PC-9 (cell line): ENCODE measurements at regions not wholly inside any gene's neighbourhood (a gene's known extent, or its start where the extent isn't known, plus 50 kb on each side); places are given as distances from the start of the nearest gene placed in this dataset.

Experiments
- EZH2 ChIP-seq: fragments of 200-600 bp; sonication (generic); IDR thresholded peaks from 2 replicates; pipeline ENCODE4 v1.8.0; 2017; ENCODE audit warnings: antibody characterized with exemption, low read depth
- TF ChIP-seq, protein P1 (sequence below): fragments of 200-600 bp; sonication (generic); conservative IDR thresholded peaks from 2 replicates; pipeline ENCODE4 v1.6.1; 2017; ENCODE audit warnings: mixed run types, antibody characterized with exemption, mild to moderate bottlenecking, moderate library complexity

DNA sequence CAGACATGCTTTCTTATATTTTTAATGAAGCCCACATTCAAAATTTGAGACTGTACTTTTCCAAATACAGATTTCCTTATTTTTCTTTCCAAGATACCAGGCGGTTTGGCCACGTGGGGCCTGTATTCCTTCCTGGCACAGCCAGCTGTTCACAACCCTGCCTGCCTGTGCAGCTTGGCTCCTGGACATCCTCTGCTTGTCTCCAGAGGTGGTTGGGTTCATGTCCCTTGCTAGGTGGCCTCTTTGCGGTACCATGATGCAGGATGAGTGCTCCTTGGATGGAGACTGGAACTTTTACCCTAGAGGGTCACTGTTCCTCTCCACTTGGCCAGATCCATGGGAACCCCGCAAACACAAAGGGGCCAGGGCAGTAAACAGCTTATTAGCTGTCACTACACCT, 297.5 kb upstream of the MSX2 start:
- TF ChIP-seq, protein P1, sequence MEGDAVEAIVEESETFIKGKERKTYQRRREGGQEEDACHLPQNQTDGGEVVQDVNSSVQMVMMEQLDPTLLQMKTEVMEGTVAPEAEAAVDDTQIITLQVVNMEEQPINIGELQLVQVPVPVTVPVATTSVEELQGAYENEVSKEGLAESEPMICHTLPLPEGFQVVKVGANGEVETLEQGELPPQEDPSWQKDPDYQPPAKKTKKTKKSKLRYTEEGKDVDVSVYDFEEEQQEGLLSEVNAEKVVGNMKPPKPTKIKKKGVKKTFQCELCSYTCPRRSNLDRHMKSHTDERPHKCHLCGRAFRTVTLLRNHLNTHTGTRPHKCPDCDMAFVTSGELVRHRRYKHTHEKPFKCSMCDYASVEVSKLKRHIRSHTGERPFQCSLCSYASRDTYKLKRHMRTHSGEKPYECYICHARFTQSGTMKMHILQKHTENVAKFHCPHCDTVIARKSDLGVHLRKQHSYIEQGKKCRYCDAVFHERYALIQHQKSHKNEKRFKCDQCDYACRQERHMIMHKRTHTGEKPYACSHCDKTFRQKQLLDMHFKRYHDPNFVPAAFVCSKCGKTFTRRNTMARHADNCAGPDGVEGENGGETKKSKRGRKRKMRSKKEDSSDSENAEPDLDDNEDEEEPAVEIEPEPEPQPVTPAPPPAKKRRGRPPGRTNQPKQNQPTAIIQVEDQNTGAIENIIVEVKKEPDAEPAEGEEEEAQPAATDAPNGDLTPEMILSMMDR: no peak
- no peak for TF ChIP-seq EZH2
